LNCAP (cell line): ENCODE measurements at regions not wholly inside any gene's neighbourhood (a gene's known extent, or its start where the extent isn't known, plus 50 kb on each side); places are given as distances from the start of the nearest gene placed in this dataset.

Source experiments
- CTCF ChIP-seq: fragments of 450-650 bp; IDR thresholded peaks from 2 replicates; pipeline ENCODE4 v1.5.1; 2017; ENCODE audit warnings: mild to moderate bottlenecking

- no peak for TF ChIP-seq CTCF
Observed at GRCh38 chr9:118993965-118994364, 375.3 kb downstream of the BRINP1 start.

GRCh38 chr9:119002491-119002890 is 366.7 kb downstream of the BRINP1 start:
- no peak for TF ChIP-seq CTCF

- no peak for TF ChIP-seq CTCF
Observed at GRCh38 chr9:119003201-119003611, 366.0 kb downstream of the BRINP1 start.

- no peak for TF ChIP-seq CTCF
Observed at GRCh38 chr9:119003882-119004617, 365.2 kb downstream of the BRINP1 start.

GRCh38 chr9:119004618-119004990 is 364.6 kb downstream of the BRINP1 start:
- no peak for TF ChIP-seq CTCF

DNA sequence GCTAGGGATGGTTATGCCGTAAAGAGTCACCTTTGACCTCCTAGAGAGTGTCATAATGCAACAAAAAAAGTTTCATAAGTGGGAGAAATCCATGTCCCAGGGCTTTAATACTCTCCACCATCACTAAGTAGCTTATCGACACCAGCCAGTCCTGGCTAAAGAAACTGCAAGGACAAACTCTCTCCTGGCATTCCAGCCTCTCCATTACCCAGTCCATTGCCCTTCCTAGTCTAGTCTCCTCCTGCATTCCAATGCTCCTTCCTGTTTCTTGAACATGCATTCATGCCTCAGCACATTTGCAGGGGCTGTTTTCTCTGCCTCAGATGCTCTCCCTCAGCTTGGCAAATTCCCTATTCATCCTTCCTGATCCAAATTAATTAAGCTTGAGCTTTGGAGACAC is 364.1 kb downstream of the BRINP1 start:
- TF ChIP-seq CTCF: no peak

DNA sequence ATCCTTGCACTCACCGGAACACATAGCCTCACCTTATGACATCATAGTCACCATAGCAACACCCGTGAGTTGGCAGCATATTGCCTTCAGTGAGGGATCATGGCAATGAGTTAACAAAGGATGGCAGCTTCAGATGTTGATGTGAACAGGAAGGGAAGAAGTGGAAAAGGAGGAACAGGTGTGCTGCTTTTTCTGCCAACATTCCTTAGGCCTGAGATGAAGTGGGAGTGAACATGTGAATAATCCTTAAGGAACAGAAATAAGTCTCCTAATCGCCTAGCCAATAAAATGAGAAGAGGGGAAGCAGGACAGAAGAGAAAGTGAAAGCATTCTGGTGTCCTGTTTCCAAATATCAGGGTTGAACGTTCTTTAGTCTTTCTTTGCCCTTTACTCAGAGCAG is 360.0 kb downstream of the BRINP1 start:
- TF ChIP-seq CTCF: no peak

- no peak for TF ChIP-seq CTCF
Observed at GRCh38 chr9:119020284-119020683, 349.0 kb downstream of the BRINP1 start.
